GM23338 (cell line): ENCODE measurements at regions not wholly inside any gene's neighbourhood (a gene's known extent, or its start where the extent isn't known, plus 50 kb on each side); places are given as distances from the start of the nearest gene placed in this dataset.

Experiments used
- ATAC-seq: fragments of 200-7000 bp; cut with Tn5 transposase; 3 replicates; pipeline ENCODE4 v1.9.1; 2020
- DNase-seq: peaks from one replicate; pipeline ENCODE4 v3.0.0-alpha.2; 2015; ENCODE audit warnings: low spot score
- H2AFZ ChIP-seq: fragments of 200-600 bp; sonication (generic); 2 replicates; pipeline ENCODE4 v1.8.0; 2016; ENCODE audit warnings: antibody characterized with exemption, mild to moderate bottlenecking, moderate library complexity
- H3F3A ChIP-seq: fragments of 200-600 bp; sonication (generic); replicated peaks from 2 replicates; pipeline ENCODE4 v1.8.0; 2017; ENCODE audit warnings: antibody characterized with exemption, mixed run types, low read depth
- H3K27ac ChIP-seq: fragments of 200-600 bp; sonication (generic); 2 replicates; pipeline ENCODE4 v1.6.1; 2016; ENCODE audit warnings: low read depth
- H3K27me3 ChIP-seq: fragments of 200-600 bp; sonication (generic); 2 replicates; pipeline ENCODE4 v1.8.0; 2016; ENCODE audit warnings: mild to moderate bottlenecking, mixed run types, moderate library complexity; ENCODE audit not compliant: insufficient read depth
- H3K36me3 ChIP-seq: fragments of 200-600 bp; sonication (generic); 2 replicates; pipeline ENCODE4 v1.8.0; 2016; ENCODE audit warnings: mild to moderate bottlenecking; ENCODE audit not compliant: insufficient read depth
- H3K4me1 ChIP-seq: fragments of 200-600 bp; sonication (generic); 2 replicates; pipeline ENCODE4 v1.8.0; 2016; ENCODE audit warnings: mild to moderate bottlenecking, moderate library complexity; ENCODE audit not compliant: insufficient read depth
- H3K4me2 ChIP-seq: fragments of 200-600 bp; sonication (generic); 2 replicates; pipeline ENCODE4 v1.7.1; 2017; ENCODE audit warnings: mixed run types
- H3K4me3 ChIP-seq: fragments of 200-600 bp; sonication (generic); 2 replicates; pipeline ENCODE4 v1.6.1; 2016; ENCODE audit warnings: mixed run types
- H3K79me2 ChIP-seq: fragments of 200-600 bp; sonication (generic); replicated peaks from 2 replicates; pipeline ENCODE4 v1.8.0; 2017; ENCODE audit warnings: mild to moderate bottlenecking; ENCODE audit not compliant: insufficient read depth
- H3K9me2 ChIP-seq: fragments of 200-600 bp; sonication (generic); 2 replicates; pipeline ENCODE4 v1.8.0; 2017; ENCODE audit not compliant: insufficient read depth
- H4K20me1 ChIP-seq: fragments of 200-600 bp; sonication (generic); replicated peaks from 2 replicates; pipeline ENCODE4 v1.8.0; 2017; ENCODE audit warnings: mild to moderate bottlenecking; ENCODE audit not compliant: insufficient read depth
- H3K27ac Mint-ChIP-seq: 2 replicates; pipeline ENCODE4 v1.8.0; 2020; ENCODE audit warnings: inconsistent platforms, mild to moderate bottlenecking, moderate library complexity, mixed read lengths
- H3K27me3 Mint-ChIP-seq: 3 replicates; pipeline ENCODE4 v1.8.0; 2022; ENCODE audit warnings: low read depth, mild to moderate bottlenecking, moderate library complexity, mixed read lengths, inconsistent platforms; ENCODE audit not compliant: insufficient read depth, poor library complexity
- H3K36me3 Mint-ChIP-seq: 3 replicates; pipeline ENCODE4 v1.8.0; 2021; ENCODE audit warnings: low read depth, mild to moderate bottlenecking, inconsistent platforms, moderate library complexity, mixed read lengths
- H3K4me1 Mint-ChIP-seq: 3 replicates; pipeline ENCODE4 v1.8.0; 2020; ENCODE audit warnings: mild to moderate bottlenecking, inconsistent platforms, mixed read lengths
- H3K4me3 Mint-ChIP-seq: 3 replicates; pipeline ENCODE4 v1.8.0; 2021; ENCODE audit warnings: moderate library complexity, mild to moderate bottlenecking, inconsistent platforms, mixed read lengths
- H3K9me3 Mint-ChIP-seq: 3 replicates; pipeline ENCODE4 v1.8.0; 2020; ENCODE audit warnings: moderate library complexity, mild to moderate bottlenecking, inconsistent platforms, mixed read lengths
- CREB1 ChIP-seq: fragments of 250-450 bp; sonication (Bioruptor Pico); IDR thresholded peaks from 2 replicates; pipeline ENCODE4 v1.5.0; 2020; ENCODE audit warnings: low read depth, mild to moderate bottlenecking, moderate library complexity
- CTCF ChIP-seq, 2 experiments: fragments of 200-600 bp in 1 of 2; sonication (generic) in 1 of 2; conservative IDR thresholded peaks; 2 replicates each; pipeline versions ENCODE4 v1.5.1 to v1.6.1; 2016 to 2017; ENCODE audit warnings: antibody characterized with exemption in 2 of 2, low read depth in 2 of 2, mild to moderate bottlenecking in 2 of 2, moderate library complexity in 1 of 2
- ETS1 ChIP-seq: IDR thresholded peaks from 2 replicates; pipeline ENCODE4 v1.6.1; 2016; ENCODE audit warnings: antibody characterized with exemption
- EZH2 ChIP-seq: fragments of 200-600 bp; sonication (generic); IDR thresholded peaks from one replicate; pipeline ENCODE4 v1.8.0; 2017; ENCODE audit warnings: antibody characterized with exemption, mild to moderate bottlenecking, low read depth; ENCODE audit not compliant: unreplicated experiment
- EZH2phosphoT487 ChIP-seq: fragments of 200-600 bp; sonication (generic); IDR thresholded peaks from one replicate; pipeline ENCODE4 v1.8.1; 2018; ENCODE audit warnings: antibody characterized with exemption; ENCODE audit not compliant: unreplicated experiment
- JUNB ChIP-seq: IDR thresholded peaks from one replicate; pipeline ENCODE4 v1.6.1; 2016; ENCODE audit warnings: antibody characterized with exemption; ENCODE audit not compliant: unreplicated experiment
- NANOG ChIP-seq: IDR thresholded peaks from 2 replicates; pipeline ENCODE4 v1.6.1; 2016; ENCODE audit warnings: antibody characterized with exemption, borderline replicate concordance
- POLR2AphosphoS5 ChIP-seq: IDR thresholded peaks from 2 replicates; pipeline ENCODE4 v1.6.1; 2016; ENCODE audit warnings: antibody characterized with exemption, low read depth
- REST ChIP-seq: IDR thresholded peaks from one replicate; pipeline ENCODE4 v1.6.1; 2018; ENCODE audit warnings: antibody characterized with exemption; ENCODE audit not compliant: unreplicated experiment
- STAT1 ChIP-seq: IDR thresholded peaks from one replicate; pipeline ENCODE4 v1.6.1; 2016; ENCODE audit warnings: antibody characterized with exemption; ENCODE audit not compliant: unreplicated experiment
- ZNF114 ChIP-seq: fragments of 250-450 bp; sonication (Bioruptor Pico); IDR thresholded peaks from 2 replicates; pipeline ENCODE4 v1.5.0; 2020; ENCODE audit warnings: mild to moderate bottlenecking, moderate library complexity
- ZNF331 ChIP-seq: fragments of 250-450 bp; sonication (Bioruptor Pico); IDR thresholded peaks from 2 replicates; pipeline ENCODE4 v1.5.0; 2020; ENCODE audit warnings: low read depth, mild to moderate bottlenecking, moderate library complexity
- TF ChIP-seq, protein P1 (sequence below): fragments of 250-450 bp; sonication (Bioruptor Pico); IDR thresholded peaks from 2 replicates; pipeline ENCODE4 v1.5.0; 2020; ENCODE audit warnings: mild to moderate bottlenecking, moderate library complexity

DNA sequence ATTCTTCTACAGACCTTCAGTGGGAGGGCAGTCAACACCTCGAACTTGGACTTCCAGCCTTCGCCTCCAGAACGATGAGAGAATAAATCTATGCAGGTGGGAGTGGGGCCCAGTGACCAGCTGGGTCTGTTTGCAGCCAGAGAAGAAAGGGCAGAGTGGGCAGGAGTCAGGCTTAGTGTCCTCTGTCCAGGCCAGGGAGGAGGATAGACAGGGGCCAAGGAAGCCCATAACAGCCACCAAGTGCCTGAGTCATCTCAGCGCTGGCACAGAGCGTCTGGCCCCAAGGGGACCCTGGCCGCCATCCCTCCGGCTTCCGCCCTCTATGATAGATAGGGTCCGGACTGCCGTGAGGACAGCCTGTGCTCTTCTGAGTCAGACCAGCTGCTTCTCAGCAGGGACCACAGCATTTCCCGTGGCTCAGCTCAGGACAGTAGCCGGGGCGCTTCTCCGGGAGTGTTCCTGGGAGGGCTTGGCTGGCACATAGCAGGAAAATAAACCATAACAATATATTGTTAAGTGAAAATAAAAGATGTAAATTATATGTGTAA, 133.1 kb upstream of the C1orf174 start:
- H3K4me1 ChIP-seq: no peaks in the 10 kb centered on the region
- H4K20me1 ChIP-seq: no peaks in the 10 kb centered on the region
- DNase-seq: no peak
- no peaks in the 10 kb centered on the region for H3K27me3 ChIP-seq
- Mint-ChIP-seq H3K9me3 (peaks cover 41% of the 10 kb centered on the region), H3K36me3 (peaks cover 17% of the 10 kb centered on the region), H3K27ac (no peak overlapping the region; the same call in 1 of the 2 replicates), H3K4me1 (peaks cover 14% of the 10 kb centered on the region), H3K4me3 (no peak overlapping the region), H3K27me3 (no peaks in the 10 kb centered on the region)
- no peaks in the 10 kb centered on the region for H3F3A ChIP-seq
- no peaks in the 10 kb centered on the region for H3K9me2 ChIP-seq
- H3K79me2 ChIP-seq: no peaks in the 10 kb centered on the region
- TF ChIP-seq, protein P1, sequence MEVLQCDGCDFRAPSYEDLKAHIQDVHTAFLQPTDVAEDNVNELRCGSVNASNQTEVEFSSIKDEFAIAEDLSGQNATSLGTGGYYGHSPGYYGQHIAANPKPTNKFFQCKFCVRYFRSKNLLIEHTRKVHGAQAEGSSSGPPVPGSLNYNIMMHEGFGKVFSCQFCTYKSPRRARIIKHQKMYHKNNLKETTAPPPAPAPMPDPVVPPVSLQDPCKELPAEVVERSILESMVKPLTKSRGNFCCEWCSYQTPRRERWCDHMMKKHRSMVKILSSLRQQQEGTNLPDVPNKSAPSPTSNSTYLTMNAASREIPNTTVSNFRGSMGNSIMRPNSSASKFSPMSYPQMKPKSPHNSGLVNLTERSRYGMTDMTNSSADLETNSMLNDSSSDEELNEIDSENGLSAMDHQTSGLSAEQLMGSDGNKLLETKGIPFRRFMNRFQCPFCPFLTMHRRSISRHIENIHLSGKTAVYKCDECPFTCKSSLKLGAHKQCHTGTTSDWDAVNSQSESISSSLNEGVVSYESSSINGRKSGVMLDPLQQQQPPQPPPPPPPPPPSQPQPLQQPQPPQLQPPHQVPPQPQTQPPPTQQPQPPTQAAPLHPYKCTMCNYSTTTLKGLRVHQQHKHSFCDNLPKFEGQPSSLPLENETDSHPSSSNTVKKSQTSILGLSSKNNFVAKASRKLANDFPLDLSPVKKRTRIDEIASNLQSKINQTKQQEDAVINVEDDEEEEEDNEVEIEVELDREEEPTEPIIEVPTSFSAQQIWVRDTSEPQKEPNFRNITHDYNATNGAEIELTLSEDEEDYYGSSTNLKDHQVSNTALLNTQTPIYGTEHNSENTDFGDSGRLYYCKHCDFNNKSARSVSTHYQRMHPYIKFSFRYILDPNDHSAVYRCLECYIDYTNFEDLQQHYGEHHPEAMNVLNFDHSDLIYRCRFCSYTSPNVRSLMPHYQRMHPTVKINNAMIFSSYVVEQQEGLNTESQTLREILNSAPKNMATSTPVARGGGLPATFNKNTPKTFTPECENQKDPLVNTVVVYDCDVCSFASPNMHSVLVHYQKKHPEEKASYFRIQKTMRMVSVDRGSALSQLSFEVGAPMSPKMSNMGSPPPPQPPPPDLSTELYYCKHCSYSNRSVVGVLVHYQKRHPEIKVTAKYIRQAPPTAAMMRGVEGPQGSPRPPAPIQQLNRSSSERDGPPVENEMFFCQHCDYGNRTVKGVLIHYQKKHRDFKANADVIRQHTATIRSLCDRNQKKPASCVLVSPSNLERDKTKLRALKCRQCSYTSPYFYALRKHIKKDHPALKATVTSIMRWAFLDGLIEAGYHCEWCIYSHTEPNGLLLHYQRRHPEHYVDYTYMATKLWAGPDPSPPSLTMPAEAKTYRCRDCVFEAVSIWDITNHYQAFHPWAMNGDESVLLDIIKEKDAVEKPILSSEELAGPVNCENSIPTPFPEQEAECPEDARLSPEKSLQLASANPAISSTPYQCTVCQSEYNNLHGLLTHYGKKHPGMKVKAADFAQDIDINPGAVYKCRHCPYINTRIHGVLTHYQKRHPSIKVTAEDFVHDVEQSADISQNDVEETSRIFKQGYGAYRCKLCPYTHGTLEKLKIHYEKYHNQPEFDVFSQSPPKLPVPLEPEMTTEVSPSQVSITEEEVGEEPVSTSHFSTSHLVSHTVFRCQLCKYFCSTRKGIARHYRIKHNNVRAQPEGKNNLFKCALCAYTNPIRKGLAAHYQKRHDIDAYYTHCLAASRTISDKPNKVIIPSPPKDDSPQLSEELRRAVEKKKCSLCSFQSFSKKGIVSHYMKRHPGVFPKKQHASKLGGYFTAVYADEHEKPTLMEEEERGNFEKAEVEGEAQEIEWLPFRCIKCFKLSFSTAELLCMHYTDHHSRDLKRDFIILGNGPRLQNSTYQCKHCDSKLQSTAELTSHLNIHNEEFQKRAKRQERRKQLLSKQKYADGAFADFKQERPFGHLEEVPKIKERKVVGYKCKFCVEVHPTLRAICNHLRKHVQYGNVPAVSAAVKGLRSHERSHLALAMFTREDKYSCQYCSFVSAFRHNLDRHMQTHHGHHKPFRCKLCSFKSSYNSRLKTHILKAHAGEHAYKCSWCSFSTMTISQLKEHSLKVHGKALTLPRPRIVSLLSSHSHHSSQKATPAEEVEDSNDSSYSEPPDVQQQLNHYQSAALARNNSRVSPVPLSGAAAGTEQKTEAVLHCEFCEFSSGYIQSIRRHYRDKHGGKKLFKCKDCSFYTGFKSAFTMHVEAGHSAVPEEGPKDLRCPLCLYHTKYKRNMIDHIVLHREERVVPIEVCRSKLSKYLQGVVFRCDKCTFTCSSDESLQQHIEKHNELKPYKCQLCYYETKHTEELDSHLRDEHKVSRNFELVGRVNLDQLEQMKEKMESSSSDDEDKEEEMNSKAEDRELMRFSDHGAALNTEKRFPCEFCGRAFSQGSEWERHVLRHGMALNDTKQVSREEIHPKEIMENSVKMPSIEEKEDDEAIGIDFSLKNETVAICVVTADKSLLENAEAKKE: no peak
- no peak for TF ChIP-seq ZNF331 (CRISPR knock-in tag)
- TF ChIP-seq ETS1: no peak
- no peak for TF ChIP-seq NANOG
- TF ChIP-seq CTCF (conservative IDR thresholded peaks at IDR 0.05; ENCODE audit: low read depth in 2 of 2): no peak
- no peak for TF ChIP-seq CREB1 (CRISPR knock-in tag)
- TF ChIP-seq STAT1: no peak
- TF ChIP-seq EZH2: no peak
- TF ChIP-seq POLR2AphosphoS5: no peak
- TF ChIP-seq REST: no peak
- TF ChIP-seq JUNB: no peak
- TF ChIP-seq ZNF114 (CRISPR knock-in tag): no peak
- no peak for TF ChIP-seq EZH2phosphoT487
- no peak overlapping the region for H3K27ac ChIP-seq
- no peak overlapping the region for H2AFZ ChIP-seq
- no peaks in the 10 kb centered on the region; the same call in 1 of the 2 replicates for H3K36me3 ChIP-seq
- ATAC-seq: peak; percentile 69
- no peak overlapping the region for H3K4me2 ChIP-seq
- no peak overlapping the region for H3K4me3 ChIP-seq
